Progenitor cell of endocrine pancreas (in vitro differentiated cells): ENCODE measurements at regions not wholly inside any gene's neighbourhood (a gene's known extent, or its start where the extent isn't known, plus 50 kb on each side); places are given as distances from the start of the nearest gene placed in this dataset.

Experiments
- DNase-seq: peaks from one replicate; pipeline ENCODE4 v3.0.0; 2021; ENCODE audit warnings: low spot score; ENCODE audit not compliant: unreplicated experiment
- H3K27ac Mint-ChIP-seq: 2 replicates; pipeline ENCODE4 v1.8.0; 2021; ENCODE audit warnings: mild to moderate bottlenecking, moderate library complexity, mixed read lengths
- H3K27me3 Mint-ChIP-seq: 2 replicates; pipeline ENCODE4 v1.8.0; 2021; ENCODE audit warnings: mixed read lengths
- H3K36me3 Mint-ChIP-seq: 2 replicates; pipeline ENCODE4 v1.8.0; 2022; ENCODE audit warnings: mixed read lengths; ENCODE audit not compliant: insufficient read depth
- H3K4me1 Mint-ChIP-seq: 2 replicates; pipeline ENCODE4 v1.8.0; 2021; ENCODE audit warnings: low read depth, mixed read lengths
- H3K4me3 Mint-ChIP-seq: 2 replicates; pipeline ENCODE4 v1.8.0; 2021; ENCODE audit warnings: low read depth, mild to moderate bottlenecking, moderate library complexity, mixed read lengths
- H3K9me3 Mint-ChIP-seq: 2 replicates; pipeline ENCODE4 v1.8.0; 2021; ENCODE audit warnings: low read depth, mixed read lengths
- TF ChIP-seq, protein P1 (sequence below): fragments of 200-600 bp; sonication (generic); IDR thresholded peaks from one replicate; pipeline ENCODE4 v1.5.0; 2021; ENCODE audit warnings: antibody characterized with exemption, mild to moderate bottlenecking; ENCODE audit not compliant: unreplicated experiment

DNA sequence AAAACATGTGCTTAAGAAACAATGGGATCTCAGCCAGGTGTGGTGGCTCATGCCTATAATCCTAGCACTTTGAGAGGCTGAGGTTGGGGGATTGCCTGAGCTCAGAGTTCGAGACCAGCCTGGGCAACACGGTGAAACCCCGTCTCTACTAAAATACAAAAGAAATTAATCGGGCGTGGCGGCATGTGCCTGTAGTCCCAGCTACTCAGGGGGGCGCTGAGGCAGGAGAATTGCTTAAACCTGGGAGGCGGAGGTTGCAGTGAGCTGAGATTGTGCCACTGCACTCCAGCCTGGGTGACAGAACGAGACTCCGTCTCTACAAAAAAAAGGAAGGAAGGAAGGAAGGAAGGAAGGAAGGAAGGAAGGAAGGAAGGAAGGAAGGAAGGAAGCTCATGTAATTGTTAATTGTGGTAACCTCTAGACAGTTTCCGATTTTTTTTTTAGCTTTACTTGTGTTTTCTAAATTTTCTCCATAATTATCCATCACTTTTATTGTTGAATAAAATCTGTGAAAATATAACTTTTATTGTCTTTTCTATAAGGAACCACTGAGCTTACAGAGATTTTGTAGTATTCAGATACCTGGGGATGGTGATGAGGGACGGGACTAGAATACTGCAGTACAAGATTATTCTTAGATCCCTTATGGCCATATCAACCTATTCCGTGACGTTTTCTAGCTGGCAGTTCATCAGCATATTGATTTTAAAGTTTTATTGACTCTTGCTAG lies 506.9 kb downstream of the NR2F2 start:
- peaks cover 2% of the 10 kb centered on the region for H3K36me3 Mint-ChIP-seq
- H3K27ac Mint-ChIP-seq: no peak overlapping the region
- no peaks in the 10 kb centered on the region for H3K4me1 Mint-ChIP-seq
- H3K4me3 Mint-ChIP-seq: no peak overlapping the region
- H3K9me3 Mint-ChIP-seq: peaks cover 23% of the 10 kb centered on the region
- no peaks in the 10 kb centered on the region for H3K27me3 Mint-ChIP-seq
- no peak for DNase-seq
- TF ChIP-seq, protein P1, sequence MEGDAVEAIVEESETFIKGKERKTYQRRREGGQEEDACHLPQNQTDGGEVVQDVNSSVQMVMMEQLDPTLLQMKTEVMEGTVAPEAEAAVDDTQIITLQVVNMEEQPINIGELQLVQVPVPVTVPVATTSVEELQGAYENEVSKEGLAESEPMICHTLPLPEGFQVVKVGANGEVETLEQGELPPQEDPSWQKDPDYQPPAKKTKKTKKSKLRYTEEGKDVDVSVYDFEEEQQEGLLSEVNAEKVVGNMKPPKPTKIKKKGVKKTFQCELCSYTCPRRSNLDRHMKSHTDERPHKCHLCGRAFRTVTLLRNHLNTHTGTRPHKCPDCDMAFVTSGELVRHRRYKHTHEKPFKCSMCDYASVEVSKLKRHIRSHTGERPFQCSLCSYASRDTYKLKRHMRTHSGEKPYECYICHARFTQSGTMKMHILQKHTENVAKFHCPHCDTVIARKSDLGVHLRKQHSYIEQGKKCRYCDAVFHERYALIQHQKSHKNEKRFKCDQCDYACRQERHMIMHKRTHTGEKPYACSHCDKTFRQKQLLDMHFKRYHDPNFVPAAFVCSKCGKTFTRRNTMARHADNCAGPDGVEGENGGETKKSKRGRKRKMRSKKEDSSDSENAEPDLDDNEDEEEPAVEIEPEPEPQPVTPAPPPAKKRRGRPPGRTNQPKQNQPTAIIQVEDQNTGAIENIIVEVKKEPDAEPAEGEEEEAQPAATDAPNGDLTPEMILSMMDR: no peak

DNA sequence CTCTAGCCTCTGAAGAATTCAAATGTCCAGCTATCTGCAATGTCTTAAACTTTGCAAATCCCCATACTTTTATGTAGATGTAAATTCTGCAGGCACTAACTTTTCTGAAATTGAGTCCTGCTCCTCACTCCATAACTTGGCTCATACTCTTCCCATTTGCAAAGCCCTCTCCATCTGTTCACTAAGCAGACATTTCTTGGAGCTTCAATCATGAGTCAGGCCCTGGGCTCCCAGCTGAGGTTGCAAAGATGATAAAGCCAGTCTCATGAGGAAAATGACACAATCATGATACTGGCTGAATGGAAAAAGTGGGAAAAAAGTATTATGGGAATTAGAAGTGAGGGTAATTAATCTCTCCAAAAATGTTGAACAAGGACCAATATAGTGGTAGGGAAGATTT lies 507.6 kb downstream of the NR2F2 start:
- no peaks in the 10 kb centered on the region for H3K27me3 Mint-ChIP-seq
- no peak for DNase-seq
- H3K4me1 Mint-ChIP-seq: no peaks in the 10 kb centered on the region
- no peak overlapping the region for H3K27ac Mint-ChIP-seq
- TF ChIP-seq, protein P1: no peak
- H3K9me3 Mint-ChIP-seq: peaks cover 25% of the 10 kb centered on the region
- H3K4me3 Mint-ChIP-seq: no peak overlapping the region
- H3K36me3 Mint-ChIP-seq: peaks cover 2% of the 10 kb centered on the region

DNA sequence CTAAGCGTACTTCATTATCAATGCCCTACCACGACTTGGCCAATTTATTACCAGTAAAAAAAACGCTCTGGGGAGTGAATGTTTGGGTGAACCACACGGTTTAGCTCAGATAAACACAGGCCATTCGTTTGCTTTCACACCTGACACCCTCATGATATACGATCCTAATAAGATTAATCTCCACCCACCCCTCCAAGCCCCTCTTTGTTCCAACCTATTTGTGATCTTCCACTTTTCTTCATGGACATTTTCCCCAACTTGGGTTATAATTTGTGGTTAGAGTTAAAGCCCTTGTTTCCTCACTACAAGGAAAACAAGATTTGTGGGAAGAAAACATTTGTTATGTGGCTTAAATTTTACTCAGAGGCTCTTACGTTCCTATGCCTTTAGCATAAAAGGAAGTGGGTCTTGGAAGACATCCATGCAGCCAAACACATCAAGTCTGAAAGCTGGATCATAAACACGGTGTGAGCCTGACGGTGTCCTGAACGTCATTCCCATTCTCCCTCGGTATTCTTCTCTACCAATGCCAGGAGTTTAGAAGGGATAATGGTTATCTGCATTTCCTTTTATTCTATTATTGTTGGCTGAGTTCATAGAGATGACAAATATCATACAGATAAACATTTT lies 518.9 kb downstream of the NR2F2 start:
- peaks cover 8% of the 10 kb centered on the region for H3K27me3 Mint-ChIP-seq
- H3K36me3 Mint-ChIP-seq: no peaks in the 10 kb centered on the region
- peaks cover 5% of the 10 kb centered on the region for H3K4me1 Mint-ChIP-seq
- no peak overlapping the region for H3K4me3 Mint-ChIP-seq
- TF ChIP-seq, protein P1: no peak
- H3K27ac Mint-ChIP-seq: no peak overlapping the region
- H3K9me3 Mint-ChIP-seq: peaks cover 7% of the 10 kb centered on the region
- DNase-seq: no peak

DNA sequence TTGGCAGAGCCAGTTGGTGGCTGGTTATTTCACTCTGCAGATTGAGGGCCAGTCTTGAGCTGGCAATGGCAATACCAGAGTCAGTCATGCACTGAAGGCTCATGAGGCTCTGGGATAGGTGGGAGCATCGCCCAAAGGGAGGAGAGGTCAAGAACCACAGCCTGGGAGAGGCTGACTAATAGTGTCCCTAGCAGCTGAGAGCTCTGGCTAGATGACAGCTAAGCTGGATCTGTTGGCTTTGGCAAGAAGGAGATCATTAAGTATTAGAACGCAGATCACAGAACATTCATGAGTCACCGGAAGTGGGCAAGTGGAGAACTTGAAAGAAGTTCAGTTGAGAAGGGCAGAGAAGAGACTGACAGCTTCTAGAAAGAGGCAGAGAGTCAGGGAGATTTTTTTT lies 521.1 kb downstream of the NR2F2 start:
- H3K27me3 Mint-ChIP-seq: peaks cover 8% of the 10 kb centered on the region
- no peaks in the 10 kb centered on the region for H3K9me3 Mint-ChIP-seq
- H3K36me3 Mint-ChIP-seq: no peaks in the 10 kb centered on the region
- DNase-seq: no peak
- H3K27ac Mint-ChIP-seq: no peak overlapping the region
- peaks cover 5% of the 10 kb centered on the region for H3K4me1 Mint-ChIP-seq
- H3K4me3 Mint-ChIP-seq: no peak overlapping the region
- TF ChIP-seq, protein P1: no peak

DNA sequence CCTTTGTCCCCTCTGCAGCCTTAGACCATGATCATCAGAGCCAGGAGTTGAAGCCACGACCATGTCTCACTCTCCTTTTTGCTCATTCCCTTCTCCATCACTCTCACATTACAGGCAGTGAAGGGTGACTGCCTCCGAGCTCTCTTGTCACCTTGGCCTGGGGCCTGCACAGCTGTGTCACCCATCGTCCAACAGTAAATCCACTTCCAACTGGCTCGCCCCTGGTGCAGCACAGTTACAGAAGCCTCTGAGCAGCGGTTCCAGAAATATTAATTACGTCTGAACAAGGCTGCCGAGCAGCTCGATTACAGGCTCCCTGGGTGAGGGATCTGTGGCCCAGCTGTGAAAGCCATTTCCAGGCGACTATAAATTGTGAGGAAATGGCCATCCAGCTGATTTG lies 528.2 kb downstream of the NR2F2 start:
- H3K27ac Mint-ChIP-seq: no peak overlapping the region
- no peak for DNase-seq
- H3K27me3 Mint-ChIP-seq: peaks cover 12% of the 10 kb centered on the region
- TF ChIP-seq, protein P1: no peak
- H3K4me1 Mint-ChIP-seq: no peaks in the 10 kb centered on the region
- H3K9me3 Mint-ChIP-seq: no peaks in the 10 kb centered on the region
- H3K36me3 Mint-ChIP-seq: no peaks in the 10 kb centered on the region
- no peak overlapping the region for H3K4me3 Mint-ChIP-seq
